ENCODE measurements at regions not wholly inside any gene's neighbourhood (a gene's known extent, or its start where the extent isn't known, plus 50 kb on each side); places are given as distances from the start of the nearest gene placed in this dataset.

GRCh38 chrX:39462835-39463234 lies 634.9 kb downstream of the BCOR start:
- H3K27me3 ChIP-seq (ENCODE audit: insufficient read depth, low read length) = no peaks in the 10 kb centered on the region
- H3K9me3 ChIP-seq (ENCODE audit: insufficient read depth, low read depth, low read length) = no peaks in the 10 kb centered on the region
- H3K36me3 ChIP-seq (ENCODE audit: insufficient read depth, low read length) = no peaks in the 10 kb centered on the region
- H3K4me3 ChIP-seq (ENCODE audit: low read length) = no peak overlapping the region
- H3K27ac ChIP-seq (ENCODE audit: low read depth, low read length) = no peak overlapping the region
- WGBS = 93% methylated on average over 1 of the region's 1 CpG
- no peaks in the 10 kb centered on the region for H3K4me1 ChIP-seq (ENCODE audit: insufficient read depth, low read length)
- H3K9ac ChIP-seq (ENCODE audit: low read depth, low read length) = no peak overlapping the region

DNA sequence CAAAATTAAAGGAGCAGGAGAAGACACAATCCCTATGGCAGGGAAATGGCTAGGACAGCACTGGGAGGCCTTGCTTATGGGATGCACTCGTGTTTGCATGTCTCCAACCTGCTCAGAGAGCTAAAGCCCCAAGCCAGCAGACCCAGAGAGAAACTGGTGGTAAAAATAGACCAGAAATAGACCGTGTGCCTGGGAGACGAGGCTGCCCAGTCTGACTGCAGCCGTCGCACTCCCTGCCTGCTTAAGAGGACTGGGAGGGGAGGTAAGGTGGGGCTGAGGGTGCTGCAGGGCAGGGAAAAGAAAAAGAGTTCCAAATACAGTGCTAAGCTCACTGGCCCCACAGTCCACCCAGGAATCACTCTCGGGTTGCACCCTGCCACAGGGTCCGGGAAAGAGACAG lies 633.5 kb downstream of the BCOR start:
- Histone ChIP-seq H3K27ac (ENCODE audit: low read depth, low read length) (no peak overlapping the region), H3K4me3 (ENCODE audit: low read length) (no peak overlapping the region), H3K27me3 (ENCODE audit: insufficient read depth, low read length) (no peaks in the 10 kb centered on the region), H3K36me3 (ENCODE audit: insufficient read depth, low read length) (no peaks in the 10 kb centered on the region), H3K9ac (ENCODE audit: low read depth, low read length) (no peak overlapping the region), H3K9me3 (ENCODE audit: insufficient read depth, low read depth, low read length) (no peaks in the 10 kb centered on the region), H3K4me1 (ENCODE audit: insufficient read depth, low read length) (no peaks in the 10 kb centered on the region)
- WGBS = 88% methylated on average over 7 of the region's 7 CpGs

GRCh38 chrX:39465467-39465866 lies 632.3 kb downstream of the BCOR start:
- 93% methylated on average over 13 of the region's 13 CpGs for WGBS
- H3K27ac ChIP-seq (ENCODE audit: low read depth, low read length) = no peak overlapping the region
- no peaks in the 10 kb centered on the region for H3K4me1 ChIP-seq (ENCODE audit: insufficient read depth, low read length)

GRCh38 chrX:39465906-39466305 lies 631.9 kb downstream of the BCOR start:
- no peak overlapping the region for H3K27ac ChIP-seq (ENCODE audit: low read depth, low read length)
- H3K9me3 ChIP-seq (ENCODE audit: insufficient read depth, low read depth, low read length) = no peaks in the 10 kb centered on the region
- 79% methylated on average over 2 of the region's 4 CpGs for WGBS
- H3K27me3 ChIP-seq (ENCODE audit: insufficient read depth, low read length) = no peaks in the 10 kb centered on the region
- no peaks in the 10 kb centered on the region for H3K4me1 ChIP-seq (ENCODE audit: insufficient read depth, low read length)
- no peak overlapping the region for H3K9ac ChIP-seq (ENCODE audit: low read depth, low read length)
- H3K4me3 ChIP-seq (ENCODE audit: low read length) = no peak overlapping the region
- no peaks in the 10 kb centered on the region for H3K36me3 ChIP-seq (ENCODE audit: insufficient read depth, low read length)

More at GRCh38 chrX:39465467-39465866, 632.3 kb downstream of the BCOR start:
- Histone ChIP-seq H3K4me3 (ENCODE audit: low read length) (no peak overlapping the region), H3K36me3 (ENCODE audit: insufficient read depth, low read length) (no peaks in the 10 kb centered on the region), H3K9ac (ENCODE audit: low read depth, low read length) (no peak overlapping the region), H3K27me3 (ENCODE audit: insufficient read depth, low read length) (no peaks in the 10 kb centered on the region), H3K9me3 (ENCODE audit: insufficient read depth, low read depth, low read length) (no peaks in the 10 kb centered on the region)

GRCh38 chrX:39469126-39469525 lies 628.6 kb downstream of the BCOR start:
- no peak overlapping the region for H3K27ac ChIP-seq (ENCODE audit: low read depth, low read length)
- H3K9me3 ChIP-seq (ENCODE audit: insufficient read depth, low read depth, low read length) = no peaks in the 10 kb centered on the region
- no peaks in the 10 kb centered on the region for H3K27me3 ChIP-seq (ENCODE audit: insufficient read depth, low read length)
- H3K9ac ChIP-seq (ENCODE audit: low read depth, low read length) = no peak overlapping the region
- 85% methylated on average over 4 of the region's 4 CpGs for WGBS
- no peak overlapping the region for H3K4me3 ChIP-seq (ENCODE audit: low read length)
- H3K36me3 ChIP-seq (ENCODE audit: insufficient read depth, low read length) = no peaks in the 10 kb centered on the region
- no peaks in the 10 kb centered on the region for H3K4me1 ChIP-seq (ENCODE audit: insufficient read depth, low read length)

- H3K4me1 ChIP-seq (ENCODE audit: insufficient read depth, low read length) = no peaks in the 10 kb centered on the region
- H3K9me3 ChIP-seq (ENCODE audit: insufficient read depth, low read depth, low read length) = no peaks in the 10 kb centered on the region
- 79% methylated on average over 10 of the region's 10 CpGs for WGBS
- no peaks in the 10 kb centered on the region for H3K27me3 ChIP-seq (ENCODE audit: insufficient read depth, low read length)
- H3K4me3 ChIP-seq (ENCODE audit: low read length) = no peak overlapping the region
- H3K9ac ChIP-seq (ENCODE audit: low read depth, low read length) = no peak overlapping the region
- no peak overlapping the region for H3K27ac ChIP-seq (ENCODE audit: low read depth, low read length)
- H3K36me3 ChIP-seq (ENCODE audit: insufficient read depth, low read length) = no peaks in the 10 kb centered on the region
Observed at GRCh38 chrX:39470588-39471407, 627.0 kb downstream of the BCOR start.

DNA sequence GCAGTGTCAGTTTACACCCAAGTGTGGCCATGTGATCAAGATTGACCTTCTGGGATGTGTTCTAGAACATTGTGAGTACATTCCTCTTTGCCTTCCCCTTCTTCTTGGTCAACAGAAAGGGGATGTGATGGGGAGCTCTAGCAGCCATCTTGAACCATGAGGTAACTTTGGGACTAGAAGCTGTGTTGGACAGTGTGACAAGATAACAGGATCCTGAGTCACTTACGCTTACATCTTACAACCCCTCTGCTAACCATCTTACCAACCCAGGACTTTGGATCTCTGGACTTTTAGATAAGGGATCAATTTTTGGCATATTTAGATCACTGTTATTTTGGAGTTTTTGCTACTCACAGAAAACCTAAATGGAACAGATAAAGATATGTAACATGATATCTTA lies 625.6 kb downstream of the BCOR start:
- no peaks in the 10 kb centered on the region for H3K9me3 ChIP-seq (ENCODE audit: insufficient read depth, low read depth, low read length)
- no CpG with 5 or more reads among the region's 1 CpG for WGBS

GRCh38 chrX:39473812-39474211 lies 623.9 kb downstream of the BCOR start:
- Histone ChIP-seq H3K27ac (ENCODE audit: low read depth, low read length) (no peak overlapping the region), H3K9me3 (ENCODE audit: insufficient read depth, low read depth, low read length) (no peaks in the 10 kb centered on the region), H3K4me3 (ENCODE audit: low read length) (no peak overlapping the region), H3K9ac (ENCODE audit: low read depth, low read length) (no peak overlapping the region), H3K36me3 (ENCODE audit: insufficient read depth, low read length) (no peaks in the 10 kb centered on the region), H3K27me3 (ENCODE audit: insufficient read depth, low read length) (no peaks in the 10 kb centered on the region), H3K4me1 (ENCODE audit: insufficient read depth, low read length) (no peaks in the 10 kb centered on the region)
- WGBS = 92% methylated on average over 2 of the region's 2 CpGs

More for the DNA sequence above, 625.6 kb downstream of the BCOR start:
- no peak overlapping the region for H3K4me3 ChIP-seq (ENCODE audit: low read length)
- H3K36me3 ChIP-seq (ENCODE audit: insufficient read depth, low read length) = no peaks in the 10 kb centered on the region
- no peak overlapping the region for H3K9ac ChIP-seq (ENCODE audit: low read depth, low read length)
- H3K27ac ChIP-seq (ENCODE audit: low read depth, low read length) = no peak overlapping the region
- H3K27me3 ChIP-seq (ENCODE audit: insufficient read depth, low read length) = no peaks in the 10 kb centered on the region
- H3K4me1 ChIP-seq (ENCODE audit: insufficient read depth, low read length) = no peaks in the 10 kb centered on the region

- 48% methylated on average over 4 of the region's 5 CpGs for WGBS
- H3K27me3 ChIP-seq (ENCODE audit: insufficient read depth, low read length) = no peaks in the 10 kb centered on the region
- H3K27ac ChIP-seq (ENCODE audit: low read depth, low read length) = no peak overlapping the region
- H3K36me3 ChIP-seq (ENCODE audit: insufficient read depth, low read length) = no peaks in the 10 kb centered on the region
- H3K9ac ChIP-seq (ENCODE audit: low read depth, low read length) = no peak overlapping the region
- H3K4me1 ChIP-seq (ENCODE audit: insufficient read depth, low read length) = no peaks in the 10 kb centered on the region
- no peaks in the 10 kb centered on the region for H3K9me3 ChIP-seq (ENCODE audit: insufficient read depth, low read depth, low read length)
- no peak overlapping the region for H3K4me3 ChIP-seq (ENCODE audit: low read length)
Observed at GRCh38 chrX:39475372-39475771, 622.4 kb downstream of the BCOR start.

DNA sequence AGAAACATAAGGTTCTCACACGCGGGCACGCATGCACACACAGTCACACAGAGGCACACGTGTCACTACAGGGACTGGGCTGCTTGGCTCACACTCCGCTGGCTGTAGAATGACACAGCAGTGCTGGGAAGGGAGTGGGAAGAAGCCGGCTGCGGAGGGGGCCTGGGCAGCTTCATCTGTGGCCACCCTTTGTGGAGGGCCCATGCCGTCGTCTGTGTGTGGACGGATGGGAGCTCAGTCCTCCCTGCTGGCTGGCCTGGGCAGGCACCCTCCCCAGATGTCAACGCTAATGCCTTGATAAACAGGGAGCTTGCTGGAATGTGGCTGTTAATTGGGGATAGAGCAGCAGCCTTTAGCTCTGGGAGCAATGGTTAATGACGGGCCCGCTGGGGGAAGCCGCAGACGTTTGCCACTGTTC lies 621.1 kb downstream of the BCOR start:
- Histone ChIP-seq H3K9ac (ENCODE audit: low read depth, low read length) (no peak overlapping the region), H3K9me3 (ENCODE audit: insufficient read depth, low read depth, low read length) (no peaks in the 10 kb centered on the region), H3K36me3 (ENCODE audit: insufficient read depth, low read length) (no peaks in the 10 kb centered on the region), H3K4me3 (ENCODE audit: low read length) (no peak overlapping the region), H3K4me1 (ENCODE audit: insufficient read depth, low read length) (no peaks in the 10 kb centered on the region), H3K27ac (ENCODE audit: low read depth, low read length) (no peak overlapping the region), H3K27me3 (ENCODE audit: insufficient read depth, low read length) (no peaks in the 10 kb centered on the region)
- WGBS = 77% methylated on average over 15 of the region's 15 CpGs

DNA sequence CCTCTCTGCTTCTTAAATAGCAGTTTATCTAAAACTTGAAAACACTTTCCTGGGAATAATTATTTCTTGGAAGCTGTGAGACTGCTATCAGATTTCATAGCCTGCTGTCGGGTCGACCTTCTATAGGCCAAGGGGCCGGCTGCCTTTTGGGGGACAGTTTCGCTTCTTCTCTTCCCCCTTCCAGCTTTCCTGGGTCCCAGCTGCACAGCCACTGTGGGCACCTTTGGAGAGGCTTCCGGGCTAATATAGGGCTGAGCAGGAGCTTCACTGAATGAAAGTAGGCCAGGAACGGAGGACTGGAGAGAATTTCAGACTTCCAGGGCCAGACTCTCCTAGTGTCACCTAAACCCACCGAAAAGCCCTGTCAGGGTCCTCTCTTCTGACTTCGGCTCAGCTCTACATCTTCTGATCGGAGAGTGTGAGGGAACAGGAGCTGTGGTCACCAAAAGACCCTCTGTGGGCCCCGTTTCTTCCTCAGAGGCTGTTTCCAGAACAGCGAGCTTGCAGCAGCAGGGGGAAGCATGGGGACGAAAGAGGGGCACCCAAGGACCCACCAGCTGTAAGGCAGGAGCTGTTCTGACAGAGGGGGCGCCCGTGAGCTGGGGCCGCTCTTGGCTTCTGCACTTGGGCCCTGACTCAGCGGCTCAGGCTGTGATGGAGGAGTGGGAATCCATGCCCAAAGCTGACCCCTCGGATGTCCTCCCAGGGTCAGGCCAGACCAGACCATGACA lies 620.6 kb downstream of the BCOR start:
- Histone ChIP-seq H3K27ac (ENCODE audit: low read depth, low read length) (no peak overlapping the region), H3K4me1 (ENCODE audit: insufficient read depth, low read length) (no peaks in the 10 kb centered on the region)
- 88% methylated on average over 17 of the region's 17 CpGs for WGBS

More for the DNA sequence above, 620.6 kb downstream of the BCOR start:
- H3K36me3 ChIP-seq (ENCODE audit: insufficient read depth, low read length) = no peaks in the 10 kb centered on the region
- H3K9me3 ChIP-seq (ENCODE audit: insufficient read depth, low read depth, low read length) = no peaks in the 10 kb centered on the region
- H3K27me3 ChIP-seq (ENCODE audit: insufficient read depth, low read length) = no peaks in the 10 kb centered on the region
- H3K9ac ChIP-seq (ENCODE audit: low read depth, low read length) = no peak overlapping the region
- H3K4me3 ChIP-seq (ENCODE audit: low read length) = no peak overlapping the region

Data from HUES64 (cell line).